ENCODE measurements at regions not wholly inside any gene's neighbourhood (a gene's known extent, or its start where the extent isn't known, plus 50 kb on each side); places are given as distances from the start of the nearest gene placed in this dataset.

DNA sequence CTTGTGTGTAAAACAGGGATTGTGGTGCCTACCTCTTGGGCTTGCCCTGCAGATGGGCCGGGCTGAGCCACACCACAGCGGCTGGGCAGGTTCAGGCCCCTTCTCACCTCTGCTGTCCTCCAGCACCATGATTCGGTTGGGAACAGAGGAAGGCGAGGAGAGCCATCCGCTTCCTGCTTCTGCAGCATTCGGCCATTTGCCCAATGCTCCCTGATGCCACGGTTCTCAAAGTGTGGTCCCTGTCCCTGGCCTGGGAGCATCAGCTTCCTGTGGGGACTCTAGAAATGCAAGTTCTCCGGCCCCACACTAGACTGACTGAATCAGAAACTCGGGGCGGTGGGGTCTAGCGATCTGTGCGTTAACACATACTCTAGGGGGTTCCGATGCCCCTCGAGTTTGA is 65.1 kb downstream of the RRM2 start:
- TF ChIP-seq, protein P1, sequence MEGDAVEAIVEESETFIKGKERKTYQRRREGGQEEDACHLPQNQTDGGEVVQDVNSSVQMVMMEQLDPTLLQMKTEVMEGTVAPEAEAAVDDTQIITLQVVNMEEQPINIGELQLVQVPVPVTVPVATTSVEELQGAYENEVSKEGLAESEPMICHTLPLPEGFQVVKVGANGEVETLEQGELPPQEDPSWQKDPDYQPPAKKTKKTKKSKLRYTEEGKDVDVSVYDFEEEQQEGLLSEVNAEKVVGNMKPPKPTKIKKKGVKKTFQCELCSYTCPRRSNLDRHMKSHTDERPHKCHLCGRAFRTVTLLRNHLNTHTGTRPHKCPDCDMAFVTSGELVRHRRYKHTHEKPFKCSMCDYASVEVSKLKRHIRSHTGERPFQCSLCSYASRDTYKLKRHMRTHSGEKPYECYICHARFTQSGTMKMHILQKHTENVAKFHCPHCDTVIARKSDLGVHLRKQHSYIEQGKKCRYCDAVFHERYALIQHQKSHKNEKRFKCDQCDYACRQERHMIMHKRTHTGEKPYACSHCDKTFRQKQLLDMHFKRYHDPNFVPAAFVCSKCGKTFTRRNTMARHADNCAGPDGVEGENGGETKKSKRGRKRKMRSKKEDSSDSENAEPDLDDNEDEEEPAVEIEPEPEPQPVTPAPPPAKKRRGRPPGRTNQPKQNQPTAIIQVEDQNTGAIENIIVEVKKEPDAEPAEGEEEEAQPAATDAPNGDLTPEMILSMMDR (IDR thresholded peaks at IDR 0.05; ENCODE audit: low read depth, low read length) = no peak
- no peak for TF ChIP-seq POLR2A (IDR thresholded peaks at IDR 0.05; ENCODE audit: extremely low read depth, insufficient read length)
- TF ChIP-seq, protein P2, sequence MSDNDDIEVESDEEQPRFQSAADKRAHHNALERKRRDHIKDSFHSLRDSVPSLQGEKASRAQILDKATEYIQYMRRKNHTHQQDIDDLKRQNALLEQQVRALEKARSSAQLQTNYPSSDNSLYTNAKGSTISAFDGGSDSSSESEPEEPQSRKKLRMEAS (IDR thresholded peaks at IDR 0.05; ENCODE audit: low read depth, low read length) = no peak
